ENCODE measurements at regions not wholly inside any gene's neighbourhood (a gene's known extent, or its start where the extent isn't known, plus 50 kb on each side); places are given as distances from the start of the nearest gene placed in this dataset.

- peak overlapping the region; percentile 81; the same call in 1 of the 2 replicates for H2AFZ ChIP-seq (ENCODE audit: low read length)
- H3K79me1 ChIP-seq (ENCODE audit: low read depth, low read length): no peaks in the 10 kb centered on the region
- peak; percentile 39 for FAIRE-seq
- peak; percentile 10 to 48 for DNase-seq (ENCODE audit: low read depth in 1 of 2, low spot score in 2 of 2)
- H2BK120ac ChIP-seq (replicated peaks; ENCODE audit: low read depth, low read length): no peak overlapping the region
- H4K20me1 ChIP-seq (replicated peaks in 1 of 2; ENCODE audit: control insufficient read depth in 1 of 2, insufficient read depth in 2 of 2, low read length in 2 of 2): no peaks in the 10 kb centered on the region
- H4K5ac ChIP-seq (ENCODE audit: insufficient read length, low read depth, low read length): no peak overlapping the region
- 76% methylated on average over 14 of the region's 14 CpGs; no CpG with 5 or more reads in 1 of the 2 experiments for WGBS, 2 experiments (ENCODE audit: extremely low coverage in 1 of 2, insufficient coverage in 1 of 2, insufficient read length in 1 of 2, insufficient replicate concordance in 2 of 2, low coverage in 1 of 2, low lambda C conversion rate in 2 of 2, missing lambda C conversion rate in 1 of 2)
- H2BK5ac ChIP-seq (ENCODE audit: low read depth, low read length): no peak overlapping the region
- POLR2A ChIA-PET (ENCODE audit: partially characterized antibody): no interaction called here
- no peak overlapping the region for H4K91ac ChIP-seq (replicated peaks; ENCODE audit: insufficient read length, low read length)
- H3K27me3 ChIP-seq (replicated peaks in 1 of 4; ENCODE audit: control insufficient read depth in 3 of 4, extremely low read depth in 1 of 4, insufficient read depth in 3 of 4, low read length in 3 of 4): no peaks in the 10 kb centered on the region
- no peak overlapping the region for H3K18ac ChIP-seq (ENCODE audit: extremely low read depth, low read length)
- H3K4ac ChIP-seq (replicated peaks; ENCODE audit: insufficient read length, low read depth, low read length): no peak overlapping the region
- H3K23me2 ChIP-seq (ENCODE audit: low read depth, low read length): no peaks in the 10 kb centered on the region
- no peak overlapping the region for H3K23ac ChIP-seq (ENCODE audit: insufficient read length)
- H3K14ac ChIP-seq (ENCODE audit: insufficient read length): no peak overlapping the region
- H3K56ac ChIP-seq (replicated peaks; ENCODE audit: insufficient read length, low read depth, low read length): no peak overlapping the region
- peak overlapping the region; percentile 36 for H4K8ac ChIP-seq (ENCODE audit: extremely low read depth, insufficient read depth, low read length)
- no peak overlapping the region for H3K9ac ChIP-seq (replicated peaks in 1 of 4; ENCODE audit: extremely low read depth in 1 of 4, low read depth in 3 of 4, low read length in 3 of 4)
- no peak overlapping the region for H3K4me2 ChIP-seq (ENCODE audit: insufficient read depth in 1 of 2, low read depth in 2 of 2, low read length in 2 of 2)
- peaks cover 3% of the 10 kb centered on the region in 2 experiments; a peak in 1 of 4 replicates for H3K9me3 ChIP-seq (ENCODE audit: insufficient read depth in 2 of 2, low read depth in 1 of 2, low read length in 1 of 2)
- H3K36me3 ChIP-seq (ENCODE audit: control insufficient read depth in 2 of 4, insufficient read depth in 4 of 4, low read length in 3 of 4): no peaks in the 10 kb centered on the region
- CTCF ChIA-PET (ENCODE audit: partially characterized antibody): interaction anchor here (0.6 to 1.8 kb wide), 9 partner anchors 9 to 326 kb away, joined by 3 to 5 read pairs (median 3); no protein-coding TSS in a partner anchor
- peak overlapping the region; percentile 68; the same call in 1 of the 2 replicates for H2BK12ac ChIP-seq (ENCODE audit: low read depth, low read length)
- H3K4me3 ChIP-seq (ENCODE audit: extremely low read depth in 1 of 4, insufficient read depth in 2 of 4, low read depth in 3 of 4, low read length in 4 of 4): no peak overlapping the region
- H3K4me1 ChIP-seq (replicated peaks in 1 of 4; ENCODE audit: control insufficient read depth in 3 of 4, insufficient read depth in 4 of 4, low read length in 3 of 4): no peaks in the 10 kb centered on the region
- no peak overlapping the region for H3K27ac ChIP-seq (ENCODE audit: low read depth, low read length)
- no peak overlapping the region for H2BK15ac ChIP-seq (ENCODE audit: low read length)
- H2AK5ac ChIP-seq (ENCODE audit: low read depth, low read length): no peak overlapping the region
- H2BK20ac ChIP-seq (ENCODE audit: low read length): 0 out of 2 replicates have a peak overlapping the region, but pooled peaks have one; percentile 32
- no peaks in the 10 kb centered on the region for H3K79me2 ChIP-seq (ENCODE audit: control insufficient read depth in 1 of 2, insufficient read depth in 2 of 2, low read length in 2 of 2)
- no peak for TF ChIP-seq ATF2 (IDR thresholded peaks at IDR 0.05; ENCODE audit: low read length)
- TF ChIP-seq TCF12 (IDR thresholded peaks at IDR 0.05; ENCODE audit: low read depth, low read length): no peak
- TF ChIP-seq CTCF (IDR thresholded peaks at IDR 0.05; ENCODE audit: control extremely low read depth in 1 of 3, insufficient read depth in 1 of 3, low read depth in 1 of 3, low read length in 3 of 3): peak in 2 of 3 experiments; percentile 51 to 64; a peak in 3 of 4 replicates
- no peak for TF ChIP-seq RBBP5 (IDR thresholded peaks at IDR 0.05; ENCODE audit: borderline replicate concordance, low read depth, low read length)
- no peak for TF ChIP-seq CHD2 (IDR thresholded peaks at IDR 0.05; ENCODE audit: low read length)
- no peak for TF ChIP-seq MAX (IDR thresholded peaks at IDR 0.05)
- no peak for TF ChIP-seq SIRT6 (IDR thresholded peaks at IDR 0.05; ENCODE audit: low read length)
- TF ChIP-seq RAD21 (IDR thresholded peaks at IDR 0.05 in 1 of 2, conservative IDR thresholded peaks at IDR 0.05 in 1 of 2; ENCODE audit: low read depth in 2 of 2, low read length in 2 of 2): peak; percentile 65 to 73
Measured at GRCh38 chr21:22120616-22121266, 1122.5 kb downstream of the NCAM2 start.

All from H1 (cell line).